PC-3 (cell line): ENCODE measurements at regions not wholly inside any gene's neighbourhood (a gene's known extent, or its start where the extent isn't known, plus 50 kb on each side); places are given as distances from the start of the nearest gene placed in this dataset.

Experiments used
- CTCF ChIP-seq: fragments of 300-600 bp; sonication (generic); conservative IDR thresholded peaks from 2 replicates; pipeline ENCODE4 v1.5.1; 2017; ENCODE audit warnings: antibody characterized with exemption, low read depth, mild to moderate bottlenecking, low read length
- EZH2 ChIP-seq: fragments of 300-600 bp; sonication (generic); IDR thresholded peaks from one replicate; pipeline ENCODE4 v1.6.1; 2017; ENCODE audit warnings: antibody characterized with exemption, mild to moderate bottlenecking, low read length; ENCODE audit not compliant: unreplicated experiment
- EZH2phosphoT487 ChIP-seq: fragments of 300-600 bp; sonication (generic); IDR thresholded peaks from 2 replicates; pipeline ENCODE4 v1.6.1; 2018; ENCODE audit warnings: mild to moderate bottlenecking, antibody characterized with exemption, low read length, borderline replicate concordance

- TF ChIP-seq CTCF = no peak
- no peak for TF ChIP-seq EZH2
- no peak for TF ChIP-seq EZH2phosphoT487
Observed at GRCh38 chr11:50187220-50187619, 154.5 kb downstream of the OR4C45 start.
